Stimulated activated CD4-positive, alpha-beta T cell treated with anti-CD3 and anti-CD28 coated beads, Interleukin-4, amount 100 ng/mL, for 1 hour (primary cell): ENCODE measurements at regions not wholly inside any gene's neighbourhood (a gene's known extent, or its start where the extent isn't known, plus 50 kb on each side); places are given as distances from the start of the nearest gene placed in this dataset.

ENCODE experiments used
- DNase-seq: peaks from one replicate; pipeline ENCODE4 v3.0.0-alpha.2; 2020

DNA sequence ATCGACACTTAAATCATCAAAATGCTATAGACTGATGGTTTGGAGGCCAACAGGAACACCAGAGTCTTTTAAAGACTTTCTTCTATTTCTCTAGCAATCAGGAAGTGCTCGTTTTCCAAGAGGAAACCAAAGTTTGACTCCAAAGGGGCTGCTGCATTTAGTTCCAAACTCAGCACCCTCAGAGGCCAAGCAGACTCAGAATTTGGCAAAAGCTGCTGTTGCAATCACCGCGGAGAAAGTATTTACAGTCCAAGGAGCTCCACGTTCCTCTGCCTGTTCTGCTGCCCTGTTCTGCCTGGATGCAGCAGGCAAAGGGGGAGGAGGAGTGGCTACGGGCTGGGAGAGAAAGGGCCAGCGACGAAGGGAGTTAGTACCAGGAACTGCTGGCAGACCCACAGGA is 325.1 kb downstream of the BCL11B start:
- DNase-seq, result no peak

DNA sequence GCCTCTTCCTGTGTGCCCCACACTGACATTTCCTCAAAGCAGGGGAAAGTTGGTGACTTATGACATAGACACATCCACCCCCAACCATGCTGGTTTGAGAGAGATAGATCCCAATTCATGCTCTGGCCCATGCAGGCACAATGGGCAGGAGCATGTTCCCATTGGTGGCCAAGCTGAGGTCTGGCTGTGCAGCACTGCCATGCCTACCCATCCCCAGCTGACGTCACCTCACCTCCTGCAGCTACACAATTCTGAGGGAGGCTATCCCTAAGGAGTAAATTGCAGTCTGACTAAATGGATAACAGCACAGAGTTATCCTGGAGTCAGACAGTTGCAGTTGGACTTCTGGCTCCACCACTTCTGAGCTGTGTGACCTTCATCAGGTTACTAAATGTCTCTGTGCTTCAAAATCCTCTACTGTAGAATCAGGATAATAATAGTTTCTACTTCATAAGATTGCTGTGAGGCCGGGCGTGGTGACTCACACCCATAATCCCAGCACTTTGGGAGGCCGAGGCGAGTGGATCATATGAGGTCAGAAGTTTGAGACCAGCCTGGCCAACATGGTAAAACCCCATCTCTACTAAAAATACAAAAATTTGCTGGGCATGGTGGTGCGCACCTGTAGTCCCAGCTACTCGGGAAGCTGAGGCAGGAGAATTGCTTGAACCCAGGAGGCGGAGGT is 323.9 kb downstream of the BCL11B start:
- no peak for DNase-seq

GRCh38 chr14:98949051-98949450 is 322.9 kb downstream of the BCL11B start:
- no peak for DNase-seq

DNA sequence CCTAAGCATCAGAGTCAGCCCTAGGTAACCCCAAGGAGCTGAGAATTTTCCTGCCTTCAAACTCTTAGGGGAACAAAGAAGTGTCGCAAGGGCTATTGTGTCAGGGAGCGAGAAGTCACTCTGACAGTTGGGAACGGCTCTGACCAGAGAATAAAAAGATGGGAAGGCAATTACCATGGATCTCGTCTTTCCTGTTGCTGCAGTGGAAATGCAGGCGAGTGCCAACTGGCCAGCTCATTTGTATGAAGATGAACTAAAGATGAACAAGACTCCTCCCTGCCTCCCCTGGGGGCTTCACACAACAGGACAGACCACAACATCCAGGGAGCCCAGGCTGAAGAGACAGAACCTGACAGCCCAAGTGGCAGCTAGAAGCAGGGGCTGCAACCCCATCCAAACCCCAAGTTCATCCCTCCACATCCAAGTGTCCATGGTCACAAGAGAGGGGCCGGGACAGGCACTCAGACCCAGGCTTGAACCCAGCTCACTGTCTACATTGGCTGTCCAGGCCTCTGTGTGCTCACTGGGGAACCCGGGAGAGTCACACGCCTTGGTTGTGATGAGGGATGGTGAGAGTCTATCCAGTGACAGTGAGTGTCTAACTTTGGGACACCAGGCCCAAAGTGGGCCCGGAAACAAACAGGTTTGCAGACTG is 322.4 kb downstream of the BCL11B start:
- no peak for DNase-seq

DNA sequence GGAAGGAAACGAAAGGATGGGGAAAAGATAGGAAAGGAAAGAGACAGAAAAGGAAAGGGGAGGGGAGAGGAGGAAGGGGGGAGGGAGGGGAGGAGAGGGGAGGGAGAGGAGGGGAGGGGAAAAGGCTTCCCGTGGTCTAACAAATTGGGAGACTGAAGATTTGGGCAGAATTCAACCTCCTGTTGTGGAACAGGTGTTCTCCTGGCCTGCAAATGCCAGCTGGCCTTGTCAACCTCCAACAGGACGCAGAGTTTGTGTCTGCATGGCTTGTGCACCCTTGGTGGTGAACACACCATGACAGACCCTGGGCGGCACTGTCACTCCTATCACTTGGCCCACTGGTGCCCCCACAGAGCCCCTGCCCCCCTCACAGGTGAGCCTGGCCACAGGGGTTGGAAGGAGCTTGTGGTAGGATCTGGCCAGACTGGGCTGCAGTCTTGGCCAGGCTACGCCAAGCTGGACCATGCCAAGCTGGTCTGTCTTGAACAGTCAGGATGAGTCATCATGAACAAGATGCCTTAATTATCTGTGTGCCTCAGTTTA is 321.6 kb downstream of the BCL11B start:
- DNase-seq, result no peak

DNA sequence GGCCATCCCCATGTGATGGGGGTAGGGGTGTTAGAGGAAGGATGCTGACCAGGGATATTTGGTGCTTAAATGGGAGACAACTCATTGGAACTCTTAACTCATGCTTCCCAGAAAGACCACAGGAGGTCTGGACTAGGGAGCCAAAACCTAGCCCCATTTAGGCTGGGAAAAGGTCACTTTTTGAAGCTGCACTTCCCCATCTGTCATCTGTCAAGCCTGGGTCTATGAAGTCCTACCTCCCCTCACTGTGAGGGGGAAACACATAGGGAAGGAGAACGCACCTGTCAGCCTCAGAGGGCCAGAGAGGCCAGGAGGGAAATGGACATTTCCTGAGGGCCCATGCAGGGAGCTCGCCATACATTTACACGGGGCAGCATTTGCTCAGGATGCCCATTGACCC is 321.0 kb downstream of the BCL11B start:
- no peak for DNase-seq

DNA sequence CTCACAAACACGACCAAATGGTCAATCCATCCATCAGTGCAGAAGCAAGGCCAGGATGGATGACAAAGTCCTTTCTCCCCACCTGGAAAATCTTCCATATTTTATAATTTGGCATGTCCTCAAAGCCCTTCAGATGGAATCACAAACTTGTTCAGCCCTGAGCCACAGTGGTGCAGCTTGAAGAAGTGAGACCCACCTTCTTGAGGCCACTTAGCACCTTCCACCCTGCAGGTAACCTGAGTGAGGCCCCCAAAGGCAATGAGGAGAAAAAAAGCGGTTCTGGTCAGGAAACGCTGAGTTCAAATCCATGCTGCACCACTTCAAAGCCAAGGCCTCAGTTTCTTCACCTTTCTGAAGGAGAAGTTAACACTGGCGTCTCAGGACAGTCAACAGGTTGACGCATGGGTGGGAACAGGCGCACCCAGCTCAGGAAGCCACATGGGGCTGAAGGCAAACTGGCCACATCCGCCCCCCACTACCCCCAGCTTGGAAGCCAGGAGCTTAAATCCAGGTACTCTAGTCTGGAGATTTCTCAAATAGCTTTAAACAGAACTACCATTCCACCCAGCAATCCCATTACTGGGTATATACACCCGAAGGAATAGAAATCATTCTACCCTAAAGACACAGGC is 320.4 kb downstream of the BCL11B start:
- DNase-seq, result no peak

DNA sequence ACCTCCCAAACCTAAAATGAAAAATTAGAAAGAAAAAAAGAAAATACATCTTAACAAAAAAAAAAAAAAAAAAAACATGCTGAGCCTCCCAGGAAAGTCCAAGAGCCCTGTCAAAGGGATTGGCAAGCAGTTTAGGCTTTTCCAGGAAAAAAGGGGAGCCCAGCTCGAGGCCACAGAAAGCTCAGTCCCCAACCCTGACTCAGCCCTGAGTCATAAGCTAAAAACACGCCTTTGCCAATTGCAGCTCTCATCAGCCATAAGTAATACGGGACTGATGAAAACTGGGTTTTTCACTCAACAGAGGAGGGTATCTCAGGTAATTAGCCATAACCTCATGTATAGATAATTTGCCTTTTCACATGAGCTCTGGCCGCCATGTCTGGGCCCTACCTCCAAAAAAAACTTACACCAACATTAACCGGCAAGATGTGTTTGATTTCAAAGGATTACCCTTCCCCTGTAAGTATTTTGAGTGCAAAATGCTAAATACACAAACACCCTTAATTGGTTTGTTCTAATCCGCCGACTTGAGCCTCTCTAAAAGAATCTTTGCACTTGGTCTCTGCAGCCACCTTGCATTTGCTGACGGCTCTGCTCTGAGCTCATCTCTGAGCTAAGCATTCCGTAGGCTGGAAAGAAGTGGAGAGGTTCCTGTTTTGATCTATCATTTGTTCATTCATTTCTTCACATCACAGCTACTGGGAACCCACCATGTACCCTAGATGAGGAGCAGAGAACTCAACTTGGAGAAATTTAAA is 319.2 kb downstream of the BCL11B start:
- no peak for DNase-seq

- no peak for DNase-seq
Measured at GRCh38 chr14:98953551-98954348, 318.2 kb downstream of the BCL11B start.

GRCh38 chr14:98954349-98955000 is 317.5 kb downstream of the BCL11B start:
- no peak for DNase-seq

DNA sequence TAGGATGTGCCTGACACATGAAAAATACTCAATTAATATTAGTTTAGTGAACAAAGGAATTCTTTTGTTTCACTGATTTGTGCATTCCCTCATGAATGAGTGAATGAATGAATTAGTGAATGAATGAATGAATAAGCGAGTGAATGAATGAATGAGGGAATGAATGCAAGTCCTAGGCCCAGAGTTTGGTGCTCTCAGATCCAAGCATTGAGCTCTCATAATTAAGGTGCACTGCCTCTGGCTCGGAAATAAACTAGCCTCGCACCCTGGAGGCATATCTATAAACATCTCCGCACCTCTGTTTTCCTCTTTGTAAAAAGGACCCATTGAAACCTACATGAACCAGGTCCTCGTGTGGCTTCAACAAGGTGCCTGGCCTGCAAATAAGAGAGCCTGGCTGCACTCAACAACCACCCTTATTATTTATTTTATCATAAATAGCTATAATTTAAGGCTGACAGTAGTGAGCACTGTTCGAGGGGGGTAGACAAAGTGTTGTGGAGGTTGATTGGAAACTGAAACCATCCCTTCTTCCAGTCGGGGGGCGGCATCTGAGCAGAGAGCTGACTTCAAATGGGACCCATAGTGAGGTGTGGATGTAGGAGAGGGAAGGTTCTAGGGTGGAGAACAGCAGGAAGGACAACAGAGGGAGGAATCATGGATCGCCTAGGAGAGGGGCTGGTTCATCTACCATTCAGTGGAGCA is 316.8 kb downstream of the BCL11B start:
- DNase-seq, result no peak

DNA sequence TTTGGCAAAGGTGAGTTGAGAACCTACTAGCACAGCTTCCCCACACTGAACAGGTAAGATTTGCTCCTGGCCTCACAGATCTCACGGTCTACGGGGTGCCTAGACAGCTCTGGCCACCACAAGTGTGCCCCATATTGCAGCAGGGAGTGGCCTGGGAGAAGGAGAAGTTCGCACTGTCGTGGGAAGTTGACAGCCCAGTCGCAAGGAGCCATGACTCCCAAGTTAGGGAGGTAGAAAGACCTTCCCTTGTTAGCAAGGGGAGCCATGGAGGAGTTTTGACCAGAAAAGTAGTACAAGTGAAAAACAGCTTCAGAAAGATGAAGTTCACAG is 316.3 kb downstream of the BCL11B start:
- DNase-seq, result no peak

GRCh38 chr14:98956181-98956580 is 315.8 kb downstream of the BCL11B start:
- DNase-seq, result no peak

DNA sequence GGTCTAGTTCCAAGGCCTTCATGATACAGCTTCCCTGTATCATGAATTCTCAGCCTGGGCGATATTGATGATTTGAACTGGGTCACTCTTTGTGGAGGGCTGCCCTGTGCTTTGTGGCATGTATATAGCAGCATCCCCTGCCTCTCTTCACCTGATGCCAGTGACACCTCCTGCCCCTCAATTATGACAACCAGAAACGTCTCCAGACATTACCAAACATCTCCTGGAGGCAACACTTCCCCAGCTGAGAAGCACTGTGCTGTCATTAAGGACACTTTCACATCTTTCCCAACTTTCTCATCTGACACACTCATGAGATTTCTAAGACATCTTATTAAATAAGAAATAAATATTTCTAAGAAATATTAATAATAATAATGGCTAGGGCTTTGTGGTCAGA is 315.3 kb downstream of the BCL11B start:
- no peak for DNase-seq

- no peak for DNase-seq
Measured at GRCh38 chr14:98957211-98958047, 314.6 kb downstream of the BCL11B start.

DNA sequence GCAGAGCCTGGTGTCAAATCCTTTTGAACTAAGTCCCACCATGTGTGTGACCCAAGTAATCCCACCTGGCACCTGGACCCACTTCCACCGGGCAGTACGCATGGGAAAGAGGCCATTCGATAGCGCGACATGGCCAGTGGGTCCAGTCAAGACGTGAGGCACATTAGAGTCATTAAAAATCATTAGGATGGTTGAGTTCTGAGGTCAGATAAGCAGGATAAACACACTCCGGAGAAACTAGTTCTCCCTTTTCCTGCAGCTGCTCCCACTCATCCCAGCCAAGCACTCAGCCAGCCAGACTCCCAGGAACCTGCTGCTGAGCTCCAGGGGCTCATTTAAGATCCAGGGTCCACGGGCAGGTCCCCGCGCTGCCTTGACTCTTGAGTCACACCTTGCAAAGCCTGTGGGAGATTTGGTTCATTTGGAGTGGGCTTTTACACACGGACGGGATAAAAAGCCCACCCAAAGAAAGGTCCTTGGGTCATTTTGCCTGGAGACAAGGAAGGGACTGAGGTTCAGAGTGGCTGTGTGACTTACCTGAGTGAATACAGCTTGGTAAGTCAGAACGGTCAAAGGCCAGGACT is 313.9 kb downstream of the BCL11B start:
- no peak for DNase-seq

GRCh38 chr14:98958632-98959031 is 313.4 kb downstream of the BCL11B start:
- DNase-seq, result no peak

DNA sequence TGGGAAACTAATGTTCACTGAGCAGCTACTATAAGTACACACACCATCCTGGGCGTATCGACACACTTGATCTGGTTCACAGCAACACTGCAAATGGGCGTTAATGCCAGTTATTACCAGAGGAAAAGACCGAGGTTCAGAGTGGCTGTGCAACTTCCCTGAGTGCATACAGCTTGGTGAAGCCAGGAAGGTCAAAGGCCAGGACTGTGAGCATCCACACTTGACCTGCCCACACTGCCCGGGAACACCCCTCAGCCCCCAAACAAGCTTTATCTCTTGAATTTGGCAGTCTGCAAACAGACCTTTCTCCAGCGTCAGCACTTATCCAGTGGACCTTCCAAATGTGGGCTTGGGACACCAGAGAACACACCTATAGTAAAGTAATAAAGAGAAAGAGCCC is 312.6 kb downstream of the BCL11B start:
- DNase-seq, result no peak

DNA sequence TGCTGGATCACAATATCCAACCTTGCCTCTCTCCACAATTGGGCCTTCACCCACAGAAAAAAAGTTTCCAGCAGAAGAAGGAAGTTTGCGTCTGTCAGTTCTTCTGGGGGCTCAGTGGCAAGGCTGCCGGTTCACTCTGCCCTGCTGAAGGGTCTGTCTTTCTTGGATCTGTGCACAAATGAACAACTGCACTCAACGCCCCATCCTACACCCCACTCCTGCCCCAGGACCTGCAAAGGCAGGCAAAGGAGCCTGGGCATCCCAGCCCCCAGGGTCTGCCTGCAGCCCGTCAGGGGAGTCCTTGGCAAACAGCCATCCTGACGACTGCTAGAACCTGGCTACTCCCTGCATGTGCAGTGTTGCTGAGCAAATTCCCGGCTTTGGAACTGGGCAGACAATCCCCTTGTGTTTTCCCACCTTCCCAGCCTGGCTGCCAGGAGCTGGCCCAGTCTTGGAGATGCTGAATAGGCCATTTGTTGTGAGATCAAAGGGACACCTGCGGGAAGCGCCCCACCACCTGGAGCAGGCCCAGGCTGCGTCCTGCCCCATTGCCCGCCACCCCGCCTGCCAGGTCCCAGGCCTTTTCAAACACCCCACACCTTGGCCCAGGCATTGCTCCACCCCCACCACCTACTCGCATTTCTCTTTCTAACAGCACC is 311.9 kb downstream of the BCL11B start:
- DNase-seq, result no peak

GRCh38 chr14:98960617-98961013 is 311.4 kb downstream of the BCL11B start:
- DNase-seq, result no peak
